ENCODE measurements at regions not wholly inside any gene's neighbourhood (a gene's known extent, or its start where the extent isn't known, plus 50 kb on each side); places are given as distances from the start of the nearest gene placed in this dataset.

DNA sequence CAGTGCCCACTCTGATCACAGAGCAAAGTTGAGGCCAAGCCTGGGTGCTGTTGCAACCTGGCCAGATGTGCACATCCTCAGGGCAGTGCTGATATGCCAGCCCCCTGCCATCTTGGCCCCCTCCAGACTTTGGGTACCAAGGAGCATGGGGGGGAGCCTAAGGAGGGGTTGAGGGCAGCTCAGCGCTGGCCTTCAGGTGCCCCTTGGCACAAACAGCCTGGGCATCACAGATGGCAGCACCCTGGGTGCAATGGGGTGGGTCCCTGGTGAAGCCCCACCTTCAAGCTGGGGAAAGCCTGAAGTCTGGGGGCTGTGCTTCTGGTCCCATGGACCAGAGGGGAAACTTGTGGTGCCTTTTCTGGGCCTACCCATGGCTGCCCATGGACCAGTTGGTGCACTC, 163.0 kb downstream of the FAM47A start:
- DNase-seq (ENCODE audit: low read depth, low spot score) (no peak), ATAC-seq (no peak)
- TF ChIP-seq, protein P1, sequence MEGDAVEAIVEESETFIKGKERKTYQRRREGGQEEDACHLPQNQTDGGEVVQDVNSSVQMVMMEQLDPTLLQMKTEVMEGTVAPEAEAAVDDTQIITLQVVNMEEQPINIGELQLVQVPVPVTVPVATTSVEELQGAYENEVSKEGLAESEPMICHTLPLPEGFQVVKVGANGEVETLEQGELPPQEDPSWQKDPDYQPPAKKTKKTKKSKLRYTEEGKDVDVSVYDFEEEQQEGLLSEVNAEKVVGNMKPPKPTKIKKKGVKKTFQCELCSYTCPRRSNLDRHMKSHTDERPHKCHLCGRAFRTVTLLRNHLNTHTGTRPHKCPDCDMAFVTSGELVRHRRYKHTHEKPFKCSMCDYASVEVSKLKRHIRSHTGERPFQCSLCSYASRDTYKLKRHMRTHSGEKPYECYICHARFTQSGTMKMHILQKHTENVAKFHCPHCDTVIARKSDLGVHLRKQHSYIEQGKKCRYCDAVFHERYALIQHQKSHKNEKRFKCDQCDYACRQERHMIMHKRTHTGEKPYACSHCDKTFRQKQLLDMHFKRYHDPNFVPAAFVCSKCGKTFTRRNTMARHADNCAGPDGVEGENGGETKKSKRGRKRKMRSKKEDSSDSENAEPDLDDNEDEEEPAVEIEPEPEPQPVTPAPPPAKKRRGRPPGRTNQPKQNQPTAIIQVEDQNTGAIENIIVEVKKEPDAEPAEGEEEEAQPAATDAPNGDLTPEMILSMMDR (IDR thresholded peaks at IDR 0.05) = no peak
- no peak for TF ChIP-seq SIN3A (IDR thresholded peaks at IDR 0.05; ENCODE audit: borderline replicate concordance, insufficient read depth, low read depth, low read length)
- no peak for TF ChIP-seq TCF7L2 (IDR thresholded peaks at IDR 0.05; ENCODE audit: low read depth, low read length)
- TF ChIP-seq POLR2AphosphoS5 (IDR thresholded peaks at IDR 0.05; ENCODE audit: low read depth, low read length) = no peak
- TF ChIP-seq, protein P2, sequence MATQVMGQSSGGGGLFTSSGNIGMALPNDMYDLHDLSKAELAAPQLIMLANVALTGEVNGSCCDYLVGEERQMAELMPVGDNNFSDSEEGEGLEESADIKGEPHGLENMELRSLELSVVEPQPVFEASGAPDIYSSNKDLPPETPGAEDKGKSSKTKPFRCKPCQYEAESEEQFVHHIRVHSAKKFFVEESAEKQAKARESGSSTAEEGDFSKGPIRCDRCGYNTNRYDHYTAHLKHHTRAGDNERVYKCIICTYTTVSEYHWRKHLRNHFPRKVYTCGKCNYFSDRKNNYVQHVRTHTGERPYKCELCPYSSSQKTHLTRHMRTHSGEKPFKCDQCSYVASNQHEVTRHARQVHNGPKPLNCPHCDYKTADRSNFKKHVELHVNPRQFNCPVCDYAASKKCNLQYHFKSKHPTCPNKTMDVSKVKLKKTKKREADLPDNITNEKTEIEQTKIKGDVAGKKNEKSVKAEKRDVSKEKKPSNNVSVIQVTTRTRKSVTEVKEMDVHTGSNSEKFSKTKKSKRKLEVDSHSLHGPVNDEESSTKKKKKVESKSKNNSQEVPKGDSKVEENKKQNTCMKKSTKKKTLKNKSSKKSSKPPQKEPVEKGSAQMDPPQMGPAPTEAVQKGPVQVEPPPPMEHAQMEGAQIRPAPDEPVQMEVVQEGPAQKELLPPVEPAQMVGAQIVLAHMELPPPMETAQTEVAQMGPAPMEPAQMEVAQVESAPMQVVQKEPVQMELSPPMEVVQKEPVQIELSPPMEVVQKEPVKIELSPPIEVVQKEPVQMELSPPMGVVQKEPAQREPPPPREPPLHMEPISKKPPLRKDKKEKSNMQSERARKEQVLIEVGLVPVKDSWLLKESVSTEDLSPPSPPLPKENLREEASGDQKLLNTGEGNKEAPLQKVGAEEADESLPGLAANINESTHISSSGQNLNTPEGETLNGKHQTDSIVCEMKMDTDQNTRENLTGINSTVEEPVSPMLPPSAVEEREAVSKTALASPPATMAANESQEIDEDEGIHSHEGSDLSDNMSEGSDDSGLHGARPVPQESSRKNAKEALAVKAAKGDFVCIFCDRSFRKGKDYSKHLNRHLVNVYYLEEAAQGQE (IDR thresholded peaks at IDR 0.05; ENCODE audit: insufficient read depth in 1 of 2, low read depth in 2 of 2, low read length in 1 of 2) = no peak
- no peaks in the 10 kb centered on the region for H3K27me3 ChIP-seq (ENCODE audit: control insufficient read depth, insufficient read depth, low read length)
- H3K9me3 ChIP-seq (ENCODE audit: control insufficient read depth, insufficient read depth, low read depth, low read length) = no peaks in the 10 kb centered on the region
- no peaks in the 10 kb centered on the region for H3K36me3 ChIP-seq (ENCODE audit: control insufficient read depth, insufficient read depth, low read length)
- CTCF ChIA-PET = no interaction called here
- no peak overlapping the region for H3K4me3 ChIP-seq (ENCODE audit: low read depth in 2 of 2, low read length in 2 of 2)
- no TSS peak for BruUV-seq (replicated peaks)
- in situ Hi-C loops (cut with HindIII; ENCODE audit: low pct_unique_long_range_greater_than_20kb, low sequenced_read_pairs) = no loop called here
- H3K4me1 ChIP-seq (ENCODE audit: control insufficient read depth, insufficient read depth, low read length) = no peaks in the 10 kb centered on the region
- intact Hi-C loops (cut with micrococcal nuclease; ENCODE audit: unreplicated experiment) = no loop called here
- POLR2A ChIA-PET = no interaction called here
- no peak overlapping the region for H3K27ac ChIP-seq (ENCODE audit: low read length)

DNA sequence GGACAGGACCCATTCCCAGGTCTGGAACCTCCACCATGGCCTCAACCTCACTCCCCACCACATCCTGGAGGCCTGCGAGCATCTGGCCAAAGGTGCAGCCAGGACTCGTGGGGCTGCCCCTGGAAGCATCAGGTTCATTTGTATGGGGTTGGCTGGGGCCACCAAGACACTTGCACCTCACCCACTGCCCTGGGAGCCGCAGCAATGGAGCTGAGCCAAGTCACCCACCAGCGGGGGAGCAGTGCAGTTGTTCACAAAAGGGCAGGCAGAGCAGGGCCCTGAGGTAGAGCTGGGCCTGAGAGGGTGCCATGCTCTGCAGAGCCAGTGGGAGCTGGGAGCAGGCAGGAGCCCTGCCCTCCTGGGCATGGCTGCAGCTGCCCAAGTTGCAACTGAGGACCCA, 163.5 kb downstream of the FAM47A start:
- H3K27ac ChIP-seq (ENCODE audit: low read length) = no peak overlapping the region
- DNase-seq (ENCODE audit: low read depth, low spot score) = no peak
- H3K4me1 ChIP-seq (ENCODE audit: control insufficient read depth, insufficient read depth, low read length) = no peaks in the 10 kb centered on the region
- H3K4me3 ChIP-seq (ENCODE audit: low read depth in 2 of 2, low read length in 2 of 2) = no peak overlapping the region
- intact Hi-C loops (cut with micrococcal nuclease; ENCODE audit: unreplicated experiment) = no loop called here
- in situ Hi-C loops (cut with HindIII; ENCODE audit: low pct_unique_long_range_greater_than_20kb, low sequenced_read_pairs) = no loop called here
- no TSS peak for BruUV-seq (replicated peaks)
- no peaks in the 10 kb centered on the region for H3K36me3 ChIP-seq (ENCODE audit: control insufficient read depth, insufficient read depth, low read length)
- ChIA-PET POLR2A (no interaction called here), CTCF (no interaction called here)
- TF ChIP-seq POLR2AphosphoS5 (IDR thresholded peaks at IDR 0.05; ENCODE audit: low read depth, low read length) (no peak), TCF7L2 (IDR thresholded peaks at IDR 0.05; ENCODE audit: low read depth, low read length) (no peak), SIN3A (IDR thresholded peaks at IDR 0.05; ENCODE audit: borderline replicate concordance, insufficient read depth, low read depth, low read length) (no peak)
- TF ChIP-seq, protein P2 (IDR thresholded peaks at IDR 0.05; ENCODE audit: insufficient read depth in 1 of 2, low read depth in 2 of 2, low read length in 1 of 2) = no peak
- TF ChIP-seq, protein P1 (IDR thresholded peaks at IDR 0.05) = no peak
- no peaks in the 10 kb centered on the region for H3K27me3 ChIP-seq (ENCODE audit: control insufficient read depth, insufficient read depth, low read length)
- no peak for ATAC-seq
- no peaks in the 10 kb centered on the region for H3K9me3 ChIP-seq (ENCODE audit: control insufficient read depth, insufficient read depth, low read depth, low read length)
